IPS DF 4.7 (cell line): ENCODE measurements at regions not wholly inside any gene's neighbourhood (a gene's known extent, or its start where the extent isn't known, plus 50 kb on each side); places are given as distances from the start of the nearest gene placed in this dataset.
"Not testable (repeated sequence)": the region's sequence is repeated elsewhere in the genome, so short reads cannot be mapped to it uniquely, and the experiment has no call there.

Experiments
- DNase-seq: peaks from one replicate; pipeline ENCODE4 v3.0.0-alpha.2; 2013; ENCODE audit warnings: low spot score; ENCODE audit errors: extremely low read depth

DNA sequence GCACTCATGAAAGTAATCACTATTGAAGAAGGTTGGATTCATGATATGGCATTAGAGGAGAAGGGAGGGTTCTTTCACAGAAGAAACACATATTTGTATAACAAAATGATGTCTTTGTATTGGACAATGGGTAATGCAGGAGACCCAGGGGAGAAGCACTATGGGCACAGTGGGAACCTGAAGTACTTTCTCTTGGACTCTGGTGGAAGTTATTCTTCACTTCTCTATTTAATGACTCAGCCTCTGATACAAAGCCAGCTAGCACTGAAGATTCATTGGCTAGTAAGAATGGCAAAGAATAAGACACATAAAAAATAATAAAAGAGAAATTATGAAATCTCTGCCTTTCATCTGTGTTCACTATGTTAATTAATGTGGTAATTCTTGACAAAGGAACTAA lies 149.9 kb upstream of the PRR16 start:
- no peak for DNase-seq

DNA sequence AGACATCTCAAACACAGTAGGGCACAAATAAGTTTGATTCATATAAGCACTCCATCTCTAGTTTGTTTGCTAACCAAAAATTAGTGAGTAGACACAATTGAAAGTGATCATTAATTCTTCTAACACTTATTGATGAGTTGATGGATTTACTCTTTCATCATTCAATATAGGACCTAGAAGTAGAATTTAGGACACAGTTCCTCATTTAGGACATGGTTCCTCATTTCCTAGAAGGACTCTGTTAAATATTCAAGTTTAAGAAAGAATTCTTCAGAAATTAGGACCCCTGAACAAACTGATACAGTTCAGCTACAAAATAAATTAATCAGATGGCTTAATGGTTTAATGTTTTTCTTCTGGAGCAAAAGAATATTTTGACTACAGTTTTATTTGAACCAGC lies 143.5 kb upstream of the PRR16 start:
- no peak for DNase-seq

DNA sequence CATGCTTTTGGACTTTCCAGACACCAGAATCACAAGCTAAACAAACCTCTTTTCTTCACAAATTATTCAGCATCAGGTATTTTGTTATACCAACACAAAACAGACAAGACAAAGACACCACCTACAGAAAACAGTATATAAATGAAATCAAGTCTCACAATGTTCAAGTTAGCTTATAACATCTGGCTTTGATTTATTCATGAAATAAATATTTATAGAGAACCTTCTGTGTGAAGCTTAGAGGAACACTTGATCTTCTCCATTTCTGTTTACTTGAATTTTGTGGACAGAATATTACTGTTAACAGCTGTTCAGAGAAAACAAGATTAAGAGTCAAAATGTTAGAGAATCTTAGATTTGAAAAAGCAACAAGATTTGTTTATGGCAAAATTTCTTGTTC lies 137.4 kb upstream of the PRR16 start:
- DNase-seq: no peak

DNA sequence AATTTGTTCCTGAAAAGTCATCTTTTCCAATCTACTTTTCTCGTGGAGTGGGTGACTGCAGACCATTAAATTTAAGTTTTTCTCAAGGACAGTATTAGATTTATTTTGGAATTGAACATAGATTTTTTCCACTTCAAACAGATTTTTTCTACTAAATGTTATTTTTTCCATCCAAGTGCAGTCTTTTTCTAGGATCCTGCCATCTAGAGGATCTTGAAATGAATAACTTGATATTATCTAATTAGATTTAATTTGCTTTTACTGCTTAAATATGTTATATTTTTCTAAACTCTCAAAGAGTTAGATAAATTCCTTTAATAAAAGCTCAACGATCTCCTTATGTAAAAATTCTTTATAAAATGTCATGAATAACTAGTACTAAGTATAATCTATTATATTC lies 136.9 kb upstream of the PRR16 start:
- DNase-seq: no peak

DNA sequence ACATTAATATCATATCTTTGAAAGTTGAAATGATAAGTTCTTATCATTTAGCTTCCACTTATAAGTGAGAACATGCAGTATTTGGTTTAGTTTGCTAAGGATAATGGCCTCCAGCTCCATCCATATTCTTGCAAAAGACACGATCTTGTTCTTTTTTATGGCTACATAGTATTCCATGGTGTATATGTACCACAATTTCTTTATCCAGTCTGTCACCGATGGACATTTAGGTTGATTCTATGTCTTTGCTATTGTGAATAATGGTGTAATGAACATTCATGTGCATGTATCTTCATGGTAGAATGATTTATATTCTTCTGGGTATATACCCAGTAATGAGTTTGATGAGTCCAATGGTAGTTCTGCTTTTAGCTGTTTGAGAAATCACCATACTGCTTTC lies 135.0 kb upstream of the PRR16 start:
- DNase-seq: no peak

DNA sequence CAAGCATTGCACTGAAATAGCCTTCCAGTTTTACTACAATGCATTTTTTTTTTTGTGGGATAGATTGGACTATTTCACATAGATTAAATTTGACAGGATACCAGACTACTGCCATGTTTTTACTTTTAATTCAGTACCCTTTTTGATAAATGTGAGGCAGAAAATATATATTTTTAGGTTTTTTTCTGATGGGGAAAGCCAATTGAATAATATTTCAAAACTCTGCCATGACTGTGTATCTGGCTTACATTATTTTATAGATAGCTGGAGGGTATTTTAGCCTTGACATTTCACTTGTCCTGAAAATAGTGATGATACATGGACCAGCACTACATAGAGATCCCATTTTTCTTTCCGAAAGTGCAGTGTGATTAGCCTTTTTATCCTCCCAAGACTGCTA lies 133.5 kb upstream of the PRR16 start:
- no peak for DNase-seq

DNA sequence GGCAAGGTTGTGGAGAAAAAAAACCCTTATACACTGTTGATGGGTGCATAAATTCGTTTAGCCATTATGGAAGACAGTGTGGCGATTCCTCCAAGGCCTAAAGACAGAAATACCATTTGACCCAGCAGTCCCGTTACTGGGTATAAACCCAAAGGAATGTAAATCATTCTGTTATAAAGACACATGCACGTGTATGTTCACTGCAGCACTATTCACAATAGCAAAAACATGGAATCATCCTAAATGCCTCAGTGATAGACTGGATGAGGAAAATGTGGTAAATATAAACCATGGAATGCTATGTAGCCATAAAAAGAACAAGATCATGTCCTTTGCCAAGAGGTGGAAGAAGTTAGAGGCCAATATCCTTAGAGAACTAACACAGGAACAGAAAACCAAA lies 119.9 kb upstream of the PRR16 start:
- DNase-seq: no peak

DNA sequence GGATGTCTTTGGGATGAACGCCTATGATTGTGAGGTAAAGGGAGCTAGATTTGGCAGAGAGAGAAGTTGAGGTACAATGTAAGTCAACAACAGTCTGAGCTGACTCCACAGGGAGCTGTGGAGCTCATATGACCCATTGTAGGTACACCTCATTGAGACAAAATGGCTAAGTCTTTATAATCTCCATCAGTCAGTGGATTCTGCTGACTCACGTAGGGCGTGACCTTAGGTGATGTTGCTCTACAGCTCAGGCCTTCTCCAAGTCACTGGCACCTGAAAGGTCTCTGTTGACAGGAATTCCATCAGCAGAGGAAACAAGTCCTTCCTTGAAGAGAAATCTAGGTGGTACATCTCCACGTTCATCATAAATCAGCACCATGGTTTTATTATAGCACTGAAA lies 118.2 kb upstream of the PRR16 start:
- DNase-seq: no peak

DNA sequence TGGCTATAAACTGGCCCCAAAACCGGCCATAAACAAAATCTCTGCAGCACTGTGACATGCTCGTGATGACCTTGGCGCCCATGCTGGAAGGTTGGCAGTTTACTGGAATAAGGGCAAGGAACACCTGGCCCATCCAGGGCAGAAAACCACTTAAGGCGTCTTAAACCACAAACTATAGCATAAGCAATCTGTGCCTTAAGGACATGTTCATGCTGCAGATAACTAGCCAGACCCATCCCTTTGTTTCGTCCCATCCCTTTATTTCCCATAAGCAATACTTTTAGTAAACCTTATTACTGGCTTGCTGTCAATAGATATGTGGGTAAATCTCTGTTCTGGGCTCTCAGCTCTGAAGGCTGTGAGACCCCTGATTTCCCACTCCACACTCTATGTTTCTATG lies 113.0 kb upstream of the PRR16 start:
- not testable (repeated sequence) for DNase-seq

DNA sequence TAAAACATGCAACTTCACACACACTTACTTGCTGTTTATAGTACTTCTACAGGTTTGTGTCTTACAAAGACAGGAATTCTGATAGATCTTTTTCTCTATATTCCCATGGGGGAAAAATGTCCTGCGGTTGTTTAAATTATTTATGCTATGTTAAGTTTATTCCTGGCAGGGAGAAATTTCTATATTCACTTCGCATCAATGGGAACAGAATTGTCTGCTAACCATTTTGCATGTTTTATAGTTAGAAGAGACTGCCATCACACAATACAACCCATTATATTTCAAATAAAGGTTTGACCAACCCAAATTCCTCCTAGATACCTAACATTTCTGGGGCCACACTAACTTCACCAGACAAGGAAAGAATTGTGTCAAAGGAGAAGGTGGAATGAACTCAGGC lies 110.0 kb upstream of the PRR16 start:
- DNase-seq: no peak

DNA sequence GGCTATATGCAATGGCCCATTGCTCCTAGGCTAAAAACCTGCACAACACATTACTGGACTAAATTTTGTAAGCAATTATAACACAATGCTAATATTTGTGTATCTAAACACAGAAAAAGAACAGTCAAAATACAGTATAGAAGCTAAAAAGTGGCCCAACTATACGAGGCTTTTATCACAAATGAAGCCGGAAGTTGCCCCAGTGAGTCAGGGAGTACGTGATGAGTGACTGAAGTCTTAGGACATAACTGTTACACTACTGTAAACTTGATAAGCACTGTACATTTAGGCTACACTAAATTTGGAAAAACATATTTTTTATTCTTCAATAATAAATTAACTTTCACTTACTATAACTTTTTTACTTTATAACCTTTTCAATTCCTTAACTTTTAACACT lies 105.2 kb upstream of the PRR16 start:
- no peak for DNase-seq

DNA sequence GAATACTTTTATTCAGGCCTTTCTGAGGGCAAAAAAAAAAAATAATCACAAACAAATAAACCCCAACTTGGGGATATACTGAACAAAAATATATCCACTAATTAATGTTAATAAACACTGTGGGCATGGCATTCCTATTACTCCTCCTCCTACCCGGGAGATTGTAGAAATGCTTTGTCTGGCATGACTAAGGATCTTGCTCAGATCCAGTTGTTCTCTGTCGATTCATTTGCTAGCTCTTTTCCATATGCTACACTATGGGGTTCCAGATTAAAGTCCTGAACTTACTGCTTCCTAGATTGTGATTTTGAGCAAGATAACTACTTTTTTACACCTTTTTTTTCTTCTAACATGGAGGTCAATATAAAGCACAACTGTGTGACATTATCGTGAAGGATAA lies 102.2 kb upstream of the PRR16 start:
- DNase-seq: no peak

DNA sequence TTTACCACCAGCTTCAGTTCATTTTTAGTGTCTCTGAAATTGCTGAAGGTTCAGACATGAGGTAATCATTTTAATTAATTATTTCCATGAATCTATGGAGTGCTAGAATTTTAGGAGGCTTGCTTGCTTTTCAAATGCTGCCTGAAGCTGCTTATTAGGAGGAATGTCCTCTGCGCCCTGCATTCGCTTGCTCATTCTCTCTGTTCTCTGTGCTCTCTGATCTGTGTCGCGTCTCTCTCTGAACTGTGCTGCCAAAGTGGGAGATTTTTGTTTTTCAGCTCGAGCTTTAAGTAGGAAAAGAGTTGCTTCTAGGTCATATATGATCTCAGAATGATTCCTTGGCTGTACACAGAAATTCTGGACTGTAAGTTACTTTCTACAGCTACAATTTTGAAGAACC lies 101.7 kb upstream of the PRR16 start:
- DNase-seq: no peak

DNA sequence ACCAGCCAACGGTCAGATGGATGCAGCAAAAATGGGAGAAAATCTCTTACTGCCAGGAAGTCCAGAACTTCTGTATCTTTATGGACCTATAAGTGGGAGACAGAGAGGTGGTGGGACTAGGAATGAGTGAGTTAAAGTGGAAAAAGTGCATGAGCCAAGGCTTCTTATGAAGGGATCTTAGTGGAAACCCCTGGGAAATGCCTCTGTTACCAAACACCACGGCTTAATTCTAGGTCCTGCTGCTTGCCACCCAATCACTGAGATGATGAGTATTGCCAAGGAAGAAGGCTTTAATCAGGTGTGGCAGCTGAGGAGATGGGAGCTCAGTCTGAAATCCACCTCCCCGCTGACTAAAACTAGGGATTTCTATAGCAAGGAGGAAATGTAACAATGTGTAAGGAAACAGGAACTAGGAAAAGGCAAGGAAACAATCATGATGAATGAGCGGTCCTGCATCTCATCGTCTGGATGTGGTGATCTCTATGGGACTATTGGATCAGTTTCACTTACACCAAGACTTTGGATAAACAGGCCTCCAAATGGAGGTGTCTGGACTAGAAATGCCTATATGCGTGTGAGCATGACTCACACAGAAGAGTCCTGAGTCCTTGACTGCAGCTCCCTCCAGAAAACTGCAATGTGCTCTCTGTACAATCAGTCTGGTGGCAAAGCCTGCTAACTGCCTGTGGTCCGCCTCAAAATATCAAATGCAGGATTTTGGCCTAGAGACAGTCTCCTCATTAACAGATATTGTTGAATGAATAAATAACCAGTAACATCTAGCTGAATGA lies 98.2 kb upstream of the PRR16 start:
- no peak for DNase-seq

DNA sequence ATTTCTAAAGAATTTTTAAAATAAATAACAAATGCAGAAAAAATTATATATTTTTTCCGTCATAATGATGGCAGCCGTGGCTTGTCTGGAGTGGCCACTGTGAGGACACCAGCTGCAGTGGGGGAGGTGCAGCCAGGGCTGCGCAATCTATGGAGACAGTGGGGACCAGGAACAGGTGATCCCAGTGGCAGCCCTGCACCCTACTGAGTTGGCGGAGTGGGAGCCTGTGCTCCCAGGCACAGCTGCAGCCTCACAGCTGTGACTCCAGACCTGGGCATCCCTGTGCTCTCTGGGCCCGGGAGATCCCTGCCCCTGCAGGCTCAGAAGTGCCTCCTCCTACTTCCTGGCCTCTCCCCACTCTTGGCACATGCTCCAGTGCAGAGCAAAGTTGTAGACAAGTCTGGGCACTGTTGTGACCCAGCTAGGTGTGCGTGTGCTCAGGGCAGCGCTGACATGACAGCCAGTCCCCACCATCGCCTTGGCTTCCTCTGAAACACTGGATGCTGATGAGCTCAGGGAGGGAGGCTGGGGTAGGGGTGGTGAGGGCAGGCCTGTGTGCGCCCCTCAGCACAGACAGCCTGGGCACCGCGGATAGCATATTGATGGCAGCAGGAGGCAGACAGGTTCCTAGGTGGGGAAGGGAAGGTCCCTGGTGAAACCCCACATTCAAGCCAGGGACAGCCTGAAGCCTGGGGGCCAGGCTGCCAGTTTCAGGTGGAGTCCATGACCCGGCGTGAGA lies 96.0 kb upstream of the PRR16 start:
- no peak for DNase-seq

DNA sequence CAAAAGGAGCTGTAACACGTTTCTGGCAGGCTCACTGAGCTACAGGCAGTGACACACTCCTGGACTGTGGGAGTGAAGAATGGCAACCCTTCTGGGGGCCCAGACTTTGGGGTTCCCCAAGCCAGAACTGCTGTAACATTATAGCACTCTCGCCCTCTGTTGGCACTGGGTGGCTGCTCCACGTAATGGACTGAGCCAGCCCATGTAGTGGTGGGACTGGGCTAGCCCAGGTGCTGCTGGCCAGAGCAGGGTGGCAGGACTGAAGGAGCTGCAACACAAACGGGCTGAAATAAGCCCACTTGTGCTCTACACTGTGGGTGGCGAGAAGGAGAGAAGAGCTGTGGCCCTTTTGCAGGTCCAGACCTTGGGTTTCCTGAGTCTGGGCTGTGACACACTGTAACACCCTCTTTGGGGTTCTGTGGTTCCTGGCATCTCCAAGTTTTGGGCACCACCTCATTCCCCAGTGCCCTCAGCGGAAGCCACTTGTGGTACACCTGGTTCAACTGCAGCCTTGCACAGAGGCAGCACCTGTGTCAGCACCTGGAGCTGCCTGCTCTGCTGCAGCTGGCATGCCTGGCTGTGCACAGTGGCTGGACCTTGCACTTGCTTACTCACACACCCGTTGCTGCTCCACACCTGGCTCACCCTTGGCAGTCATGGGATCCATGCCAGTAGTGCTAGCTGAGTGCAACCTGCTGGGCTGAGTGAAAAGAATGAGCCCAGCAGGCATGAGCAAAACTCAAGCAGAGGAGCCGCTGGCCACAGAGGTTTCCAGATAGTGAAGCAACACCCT lies 95.0 kb upstream of the PRR16 start:
- DNase-seq: no peak

DNA sequence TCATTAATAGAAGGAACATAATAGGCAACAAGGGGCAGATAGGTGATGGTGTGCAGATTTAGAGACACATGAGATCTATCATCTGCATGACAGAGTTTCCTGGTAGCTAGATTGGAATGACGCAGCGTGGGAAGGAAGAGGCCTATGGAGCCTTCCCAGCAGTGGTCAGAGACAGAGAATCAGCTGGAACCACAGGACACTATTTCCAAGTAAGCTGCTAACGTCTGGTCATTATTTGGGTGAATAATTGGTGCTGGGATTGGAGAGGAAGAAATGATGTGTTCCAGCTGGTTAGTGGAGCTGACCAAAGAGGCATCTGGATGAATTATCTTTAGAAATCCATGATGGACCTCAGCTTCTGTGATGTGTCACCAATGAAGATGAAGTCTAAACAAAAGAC lies 91.2 kb upstream of the PRR16 start:
- DNase-seq: no peak

DNA sequence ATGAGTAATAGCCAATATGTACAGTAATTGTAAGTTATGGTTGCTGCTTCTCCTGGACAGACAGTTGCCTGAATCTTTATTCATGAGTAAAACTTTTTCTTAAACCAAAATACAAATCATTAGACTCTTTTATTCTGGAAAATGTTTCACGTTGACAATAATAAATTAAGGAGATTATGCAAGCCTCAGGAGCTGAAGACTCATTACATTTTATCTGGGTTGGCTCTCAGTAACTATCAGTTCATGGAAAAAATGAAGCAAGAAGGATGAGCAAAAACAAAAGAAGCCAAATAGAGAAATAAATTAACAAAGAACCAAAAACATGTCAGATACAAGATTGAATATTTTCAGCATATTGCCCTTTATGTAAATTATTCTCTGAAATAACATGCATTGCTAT lies 88.9 kb upstream of the PRR16 start:
- DNase-seq: no peak

DNA sequence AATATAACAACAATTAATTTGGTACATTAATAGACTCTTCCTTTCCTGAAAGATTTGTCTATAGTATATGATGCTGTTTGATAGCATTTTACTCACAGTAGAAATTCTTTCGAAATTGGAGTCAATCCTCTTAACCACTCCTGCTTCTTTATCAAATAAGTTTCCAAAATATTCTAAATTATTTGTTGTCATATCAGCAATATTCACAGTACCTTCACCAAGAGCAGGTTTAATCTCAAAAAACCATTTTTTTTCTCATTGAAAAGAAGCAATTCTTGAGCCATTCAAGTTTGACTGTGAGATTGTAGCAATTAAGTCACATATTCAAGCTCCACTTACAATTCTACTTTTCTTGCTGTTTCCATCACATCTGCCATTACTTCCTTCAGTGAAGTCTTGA lies 83.5 kb upstream of the PRR16 start:
- no peak for DNase-seq

DNA sequence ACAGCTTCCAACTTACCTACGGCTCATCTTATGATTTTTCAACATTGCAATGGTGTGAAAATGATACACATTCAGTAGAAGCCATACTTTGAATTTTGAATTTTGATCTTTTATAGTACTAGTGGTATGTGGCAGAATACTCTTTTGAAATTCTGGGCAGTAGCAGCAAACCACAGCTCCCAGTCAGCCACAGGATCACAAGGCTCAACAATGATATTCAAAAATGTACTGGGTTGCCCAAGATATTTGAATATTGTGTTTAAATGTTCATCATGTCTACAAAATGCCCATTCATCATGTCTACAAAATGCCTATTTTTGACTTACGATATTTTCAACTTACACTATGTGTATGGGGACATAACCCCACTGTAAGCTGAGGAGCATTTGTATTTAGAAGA lies 81.3 kb upstream of the PRR16 start:
- DNase-seq: no peak

DNA sequence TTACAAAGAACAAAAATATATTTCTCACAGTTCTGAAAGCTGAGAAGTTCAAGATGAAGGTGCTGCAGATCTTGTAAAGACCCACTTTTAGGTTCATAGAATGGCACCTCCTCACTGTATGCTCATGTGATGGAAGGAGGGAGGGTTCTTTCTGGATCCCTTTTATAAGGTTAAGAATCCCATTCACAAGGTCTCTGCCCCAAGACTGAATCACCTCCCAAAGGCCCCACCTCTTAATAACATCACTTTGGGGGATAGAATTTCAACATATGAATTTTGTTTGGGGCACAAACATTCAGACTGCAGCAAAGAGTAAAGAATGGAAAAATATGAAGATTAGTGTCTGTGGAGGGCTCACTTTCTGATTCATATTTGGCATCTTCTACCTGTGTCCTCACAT lies 77.1 kb upstream of the PRR16 start:
- DNase-seq: no peak

DNA sequence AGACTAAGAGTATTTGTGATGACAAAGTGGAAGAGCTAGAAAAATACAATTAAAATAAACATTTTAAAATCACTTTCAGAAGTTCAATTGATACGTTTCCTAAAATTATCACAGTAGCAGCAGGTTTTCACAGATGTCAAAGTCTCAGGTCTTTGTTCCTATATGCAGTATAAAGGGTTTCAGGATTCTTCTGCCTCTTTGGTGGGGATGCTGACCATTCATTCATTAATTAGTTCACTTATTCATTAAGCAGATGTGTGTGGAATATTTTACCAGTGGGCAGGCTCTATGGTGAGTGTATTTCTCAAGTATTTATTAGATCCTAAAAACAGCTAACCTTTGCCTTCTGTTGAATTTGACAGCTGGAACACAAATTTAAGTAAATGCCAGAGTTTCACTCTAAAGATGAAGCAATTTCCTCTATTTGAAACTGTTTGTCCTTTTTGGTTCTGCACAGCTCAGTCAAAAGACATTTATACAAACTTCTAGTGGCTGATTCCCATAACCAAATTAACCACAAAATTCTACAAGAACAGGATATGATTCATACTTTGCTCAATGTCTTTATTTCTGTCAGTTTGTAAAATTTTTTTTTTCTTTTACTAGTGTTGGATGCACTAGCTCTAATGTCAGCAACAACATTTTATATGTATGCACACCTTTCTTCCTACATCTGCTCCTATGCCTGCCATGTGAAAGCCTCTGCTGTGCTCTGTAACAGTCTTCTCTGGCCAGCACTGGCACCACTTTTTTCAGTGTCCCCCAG lies 75.9 kb upstream of the PRR16 start:
- DNase-seq: no peak
